ENCODE measurements at regions not wholly inside any gene's neighbourhood (a gene's known extent, or its start where the extent isn't known, plus 50 kb on each side); places are given as distances from the start of the nearest gene placed in this dataset.

DNA sequence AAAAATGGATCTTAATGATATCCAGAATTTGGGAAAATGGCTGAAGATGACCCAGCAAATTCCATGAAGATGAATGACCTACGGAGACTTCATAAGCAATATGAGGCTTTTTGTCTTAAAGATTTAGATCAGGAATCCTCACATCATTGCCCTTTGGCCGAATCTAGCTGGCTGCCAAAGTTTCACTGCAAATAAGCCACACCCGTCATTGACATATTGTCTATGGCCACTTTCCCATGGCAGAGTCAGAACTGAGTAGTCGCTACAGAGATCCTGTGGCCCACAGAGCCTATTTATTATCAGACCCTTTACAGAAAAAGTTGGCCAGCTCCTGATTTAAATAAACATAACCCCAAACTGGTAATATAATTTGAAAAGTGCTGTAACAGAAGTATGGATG lies 307.4 kb upstream of the RARB start:
- ChIA-PET CTCF (no interaction called here), POLR2A (ENCODE audit: unreplicated experiment) (no interaction called here)
- Histone ChIP-seq H3K14ac (replicated peaks; ENCODE audit: low read depth, low read length) (no peak overlapping the region), H3K4me3 (ENCODE audit: insufficient read depth, low read depth, low read length) (no peak overlapping the region), H4K5ac (ENCODE audit: low read depth, low read length) (no peak overlapping the region), H4K8ac (ENCODE audit: low read depth in 2 of 2, low read length in 2 of 2) (no peak overlapping the region), H3K9me1 (ENCODE audit: insufficient read depth, low read length) (no peaks in the 10 kb centered on the region), H3K27me3 (ENCODE audit: control insufficient read depth, insufficient read depth, low read length) (no peaks in the 10 kb centered on the region), H3K23ac (ENCODE audit: low read depth, low read length) (no peak overlapping the region), H2BK5ac (ENCODE audit: low read depth, low read length, poor library complexity, severe bottlenecking) (no peak overlapping the region), H2BK20ac (ENCODE audit: low read depth, low read length) (no peak overlapping the region), H3K18ac (ENCODE audit: low read depth, low read length) (no peak overlapping the region), H3K9me3 (ENCODE audit: control insufficient read depth, insufficient read depth, low read length) (peaks cover 3% of the 10 kb centered on the region; the same call in 1 of the 2 replicates), H2AK9ac (replicated peaks; ENCODE audit: low read depth, low read length, poor library complexity) (no peak overlapping the region), H2AFZ (replicated peaks; ENCODE audit: low read length, poor library complexity) (no peak overlapping the region), H2BK15ac (ENCODE audit: low read depth, low read length) (no peak overlapping the region), H3K4me1 (ENCODE audit: control insufficient read depth, insufficient read depth, low read length) (no peaks in the 10 kb centered on the region), H2BK120ac (ENCODE audit: low read depth, low read length) (no peak overlapping the region), H3K27ac (ENCODE audit: insufficient read depth, low read length) (no peak overlapping the region), H2AK5ac (ENCODE audit: low read depth, low read length) (no peak overlapping the region), H3K4ac (ENCODE audit: low read depth, low read length) (no peak overlapping the region), H4K91ac (ENCODE audit: insufficient read depth, low read depth, low read length) (no peak overlapping the region), H3K56ac (ENCODE audit: extremely low read depth, insufficient read depth, low read length) (no peak overlapping the region), H3K36me3 (ENCODE audit: control insufficient read depth, insufficient read depth, low read length) (no peaks in the 10 kb centered on the region), H3K9ac (ENCODE audit: low read depth, low read length) (no peak overlapping the region), H3K4me2 (ENCODE audit: low read depth, low read length) (no peak overlapping the region), H3K79me1 (ENCODE audit: low read depth in 1 of 2, low read length in 2 of 2) (no peaks in the 10 kb centered on the region), H4K20me1 (ENCODE audit: insufficient read depth, low read length) (no peaks in the 10 kb centered on the region)
- no CpG with 5 or more reads among the region's 4 CpGs for WGBS, 2 experiments (ENCODE audit: extremely low coverage in 2 of 2, insufficient read length in 1 of 2)
- dilution Hi-C loops (cut with HindIII; ENCODE audit: low sequenced_read_pairs, unreplicated experiment): no loop called here
- ATAC-seq (ENCODE audit: low read depth) (no peak), DNase-seq (no peak)
- intact Hi-C loops (cut with micrococcal nuclease): no loop called here
- TF ChIP-seq MAFK (IDR thresholded peaks at IDR 0.05; ENCODE audit: low read depth, low read length) (no peak), MXI1 (IDR thresholded peaks at IDR 0.05; ENCODE audit: borderline replicate concordance, low read depth, low read length) (no peak), RFX5 (IDR thresholded peaks at IDR 0.05; ENCODE audit: low read depth, low read length) (no peak), FOS (IDR thresholded peaks at IDR 0.05; ENCODE audit: low read depth, low read length) (no peak), MAZ (IDR thresholded peaks at IDR 0.05; ENCODE audit: borderline replicate concordance, low read depth, low read length) (no peak), RCOR1 (IDR thresholded peaks at IDR 0.05; ENCODE audit: insufficient replicate concordance, low read length) (no peak), RAD21 (IDR thresholded peaks at IDR 0.05; ENCODE audit: low read length) (no peak), POLR2A (IDR thresholded peaks at IDR 0.05; ENCODE audit: low read depth, low read length) (no peak), ELK1 (IDR thresholded peaks at IDR 0.05; ENCODE audit: borderline replicate concordance, low read depth, low read length) (no peak), NFE2L2 (IDR thresholded peaks at IDR 0.05; ENCODE audit: low read depth, low read length) (no peak), CHD1 (IDR thresholded peaks at IDR 0.05; ENCODE audit: low read depth, low read length) (no peak), CEBPB (IDR thresholded peaks at IDR 0.05; ENCODE audit: low read depth, low read length) (no peak), BHLHE40 (IDR thresholded peaks at IDR 0.05; ENCODE audit: low read depth, low read length) (no peak)
- TF ChIP-seq, protein P1, sequence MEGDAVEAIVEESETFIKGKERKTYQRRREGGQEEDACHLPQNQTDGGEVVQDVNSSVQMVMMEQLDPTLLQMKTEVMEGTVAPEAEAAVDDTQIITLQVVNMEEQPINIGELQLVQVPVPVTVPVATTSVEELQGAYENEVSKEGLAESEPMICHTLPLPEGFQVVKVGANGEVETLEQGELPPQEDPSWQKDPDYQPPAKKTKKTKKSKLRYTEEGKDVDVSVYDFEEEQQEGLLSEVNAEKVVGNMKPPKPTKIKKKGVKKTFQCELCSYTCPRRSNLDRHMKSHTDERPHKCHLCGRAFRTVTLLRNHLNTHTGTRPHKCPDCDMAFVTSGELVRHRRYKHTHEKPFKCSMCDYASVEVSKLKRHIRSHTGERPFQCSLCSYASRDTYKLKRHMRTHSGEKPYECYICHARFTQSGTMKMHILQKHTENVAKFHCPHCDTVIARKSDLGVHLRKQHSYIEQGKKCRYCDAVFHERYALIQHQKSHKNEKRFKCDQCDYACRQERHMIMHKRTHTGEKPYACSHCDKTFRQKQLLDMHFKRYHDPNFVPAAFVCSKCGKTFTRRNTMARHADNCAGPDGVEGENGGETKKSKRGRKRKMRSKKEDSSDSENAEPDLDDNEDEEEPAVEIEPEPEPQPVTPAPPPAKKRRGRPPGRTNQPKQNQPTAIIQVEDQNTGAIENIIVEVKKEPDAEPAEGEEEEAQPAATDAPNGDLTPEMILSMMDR (conservative IDR thresholded peaks at IDR 0.05; ENCODE audit: low read depth, low read length): no peak
- TF ChIP-seq, protein P2, sequence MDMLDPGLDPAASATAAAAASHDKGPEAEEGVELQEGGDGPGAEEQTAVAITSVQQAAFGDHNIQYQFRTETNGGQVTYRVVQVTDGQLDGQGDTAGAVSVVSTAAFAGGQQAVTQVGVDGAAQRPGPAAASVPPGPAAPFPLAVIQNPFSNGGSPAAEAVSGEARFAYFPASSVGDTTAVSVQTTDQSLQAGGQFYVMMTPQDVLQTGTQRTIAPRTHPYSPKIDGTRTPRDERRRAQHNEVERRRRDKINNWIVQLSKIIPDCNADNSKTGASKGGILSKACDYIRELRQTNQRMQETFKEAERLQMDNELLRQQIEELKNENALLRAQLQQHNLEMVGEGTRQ (IDR thresholded peaks at IDR 0.05; ENCODE audit: low read depth, low read length): no peak
- BruUV-seq (replicated peaks): no TSS peak
- in situ Hi-C loops (cut with MboI; ENCODE audit: low sequenced_read_pairs): no loop called here
